Heart left ventricle (tissue), 16 donors: ENCODE measurements at regions not wholly inside any gene's neighbourhood (a gene's known extent, or its start where the extent isn't known, plus 50 kb on each side); places are given as distances from the start of the nearest gene placed in this dataset.

ENCODE experiments used
- ATAC-seq, 4 donors: fragments of 200-7000 bp; cut with Tn5 transposase; one replicate each; pipeline ENCODE4 v1.9.1; 2020 to 2022; ENCODE audit warnings: moderate library complexity in 4 of 4, mild to moderate bottlenecking in 3 of 4, moderate number of reproducible peaks in 1 of 4
- DNase-seq, 5 donors: peaks; one replicate each; pipeline ENCODE4 v3.0.0-alpha.2; 2020
- H3K27ac ChIP-seq, 12 donors: fragments of 200-600 bp; sonication (generic) in 4 of 12; one replicate each; pipeline versions ENCODE4 v1.5.0 to v1.8.0; 2016 to 2022; ENCODE audit warnings: mild to moderate bottlenecking in 2 of 12
- H3K27me3 ChIP-seq, 9 donors: fragments of 200-600 bp; sonication (generic) in 2 of 9; one replicate each; pipeline versions ENCODE4 v1.5.1 to v1.8.0; 2016 to 2022; ENCODE audit warnings: mild to moderate bottlenecking in 3 of 9
- H3K36me3 ChIP-seq, 9 donors: fragments of 200-600 bp; sonication (generic) in 2 of 9; one replicate each; pipeline versions ENCODE4 v1.5.0 to v1.8.0; 2018 to 2022; ENCODE audit warnings: mild to moderate bottlenecking in 2 of 9
- H3K4me1 ChIP-seq, 12 donors: fragments of 200-600 bp; sonication (generic) in 4 of 12; one replicate each; pipeline versions ENCODE4 v1.5.0 to v1.8.0; 2016 to 2022; ENCODE audit warnings: mild to moderate bottlenecking in 3 of 12
- H3K4me3 ChIP-seq, 12 donors: fragments of 200-600 bp; sonication (generic) in 4 of 12; one replicate each; pipeline versions ENCODE4 v1.5.0 to v1.8.0; 2017 to 2022; ENCODE audit warnings: mild to moderate bottlenecking in 9 of 12, moderate library complexity in 4 of 12
- H3K9me3 ChIP-seq, 12 donors: fragments of 200-600 bp; sonication (generic) in 4 of 12; one replicate each; pipeline versions ENCODE4 v1.5.0 to v1.8.0; 2016 to 2022; ENCODE audit warnings: mild to moderate bottlenecking in 1 of 12
- CTCF ChIP-seq, 12 donors: fragments of 200-600 bp; sonication (generic) in 4 of 12; IDR thresholded peaks; one replicate each; pipeline versions ENCODE4 v1.5.0 to v1.8.0; 2018 to 2022; ENCODE audit warnings: antibody characterized with exemption in 12 of 12, mild to moderate bottlenecking in 5 of 12
- POLR2A ChIP-seq, 2 donors: fragments of 450-650 bp; IDR thresholded peaks; one replicate each; pipeline ENCODE4 v1.6.1; 2017; ENCODE audit warnings: antibody characterized with exemption in 2 of 2, mild to moderate bottlenecking in 2 of 2, moderate library complexity in 2 of 2
- WGBS, 4 donors: extraction: QIAGEN DNeasy Blood & Tissue Kit in 2 of 4; methylation state at CpG; one replicate each; pipeline versions ENCODE4 v1.1.5 to v1.1.7; 2013 to 2018; 5-methylcytosine and 5-hydroxymethylcytosine counted together
- intact Hi-C, 10 donors: fragments of 100-400 bp; cut with DNase I; formaldehyde crosslinking; loops; one replicate each; pipeline versions ENCODE4 v1.11.1 to v1.14.2; 2022
- donor health status: ischemic (EF 13 %, LVEDD 7.1; RV severe dilation, severe dysfunction).
- donor health status: healthy with polysubstance abuse.
- donor health status: DM: no; HTN: yes; CAD: no.
- donor health status: DM: no; HTN: no; CAD: no.
- donor health status: ischemic (EF 25% LVEDD 6.9; RV normal size, moderate dysfunction).
- donor health status: ischemic (EF 25% LVEDD 5.7; RV mildly dilated, moderate dysfunction).
- donor health status: healthy.
- donor health status: DM: yes; HTN: yes; CAD: no.
- donor health status: ischemic (EF 35%, LVEDD 5.7; RV mildly dilated, moderate dysfunction).
- donor health status: nonischemic (EF 11% LVEDD 7.7; RV severe dilation, severe dysfunction).
- donor health status: DM: yes; HTN: yes; CAD: no.
- donor health status: PGD.
- donor health status: ischemic (EF 29% LVEDD 5.4; RV normal size, mild dysfunction).
- donor health status: nonischemic (EF 23%, LVEDD 6.1; RV moderate dilation, normal function).

GRCh38 chr18:66990909-66991308 is 387.0 kb upstream of the CDH19 start:
- ATAC-seq = no peak
- no peaks in the 10 kb centered on the region for H3K4me1 ChIP-seq
- WGBS, 4 donors = 85 to 88% (median 86%) methylated on average over 6 of the region's 6 CpGs
- no peaks in the 10 kb centered on the region for H3K36me3 ChIP-seq
- H3K4me3 ChIP-seq = no peak overlapping the region
- DNase-seq = no peak
- intact Hi-C loops = no loop called here
- H3K9me3 ChIP-seq = peaks cover 0 to 3% (median 0%) of the 10 kb centered on the region in 12 donors
- H3K27me3 ChIP-seq = no peaks in the 10 kb centered on the region
- no peak overlapping the region for H3K27ac ChIP-seq
- TF ChIP-seq CTCF (IDR thresholded peaks at IDR 0.05) = no peak
- no peak for TF ChIP-seq POLR2A (IDR thresholded peaks at IDR 0.05)

DNA sequence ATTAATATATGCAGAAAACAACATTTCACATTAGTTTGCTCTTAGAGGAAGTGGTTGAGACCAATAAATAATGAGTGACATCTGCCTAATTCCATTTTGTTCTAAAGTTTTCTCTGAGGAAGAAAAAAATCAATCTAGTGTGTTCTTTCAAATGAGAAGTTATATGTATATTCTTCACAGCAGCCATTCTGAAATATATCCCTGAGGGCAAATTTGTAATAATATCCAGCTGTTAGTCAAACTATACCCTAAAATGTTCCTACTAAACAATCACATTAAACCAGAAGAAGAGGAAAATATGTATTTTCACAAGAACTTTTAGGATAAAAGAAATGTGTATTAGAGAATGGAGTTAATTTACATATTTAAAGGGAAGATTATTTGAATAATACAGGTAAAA is 375.1 kb upstream of the CDH19 start:
- ATAC-seq (no peak), DNase-seq (no peak)
- TF ChIP-seq POLR2A (IDR thresholded peaks at IDR 0.05) (no peak), CTCF (IDR thresholded peaks at IDR 0.05) (no peak)
- intact Hi-C loops = no loop called here
- Histone ChIP-seq H3K9me3 (peaks cover 0 to 7% (median 0%) of the 10 kb centered on the region in 12 donors), H3K4me1 (no peaks in the 10 kb centered on the region), H3K27ac (no peak overlapping the region), H3K36me3 (no peaks in the 10 kb centered on the region), H3K27me3 (no peaks in the 10 kb centered on the region), H3K4me3 (no peak overlapping the region)

- Histone ChIP-seq H3K9me3 (peaks cover 0 to 7% (median 0%) of the 10 kb centered on the region in 12 donors), H3K36me3 (no peaks in the 10 kb centered on the region), H3K4me3 (no peak overlapping the region), H3K27ac (no peak overlapping the region), H3K27me3 (no peaks in the 10 kb centered on the region), H3K4me1 (no peaks in the 10 kb centered on the region)
- 25 to 31% (median 28%) methylated on average over 1 of the region's 1 CpG for whole genome bisulfite sequencing, 4 donors
- TF ChIP-seq CTCF (IDR thresholded peaks at IDR 0.05) (no peak), POLR2A (IDR thresholded peaks at IDR 0.05) (no peak)
- intact Hi-C loops = no loop called here
- DNase-seq (no peak), ATAC-seq (no peak)
Observed at GRCh38 chr18:66972681-66973080, 368.8 kb upstream of the CDH19 start.

- WGBS, 4 donors = 30 to 50% (median 44%) methylated on average over 3 of the region's 3 CpGs
- no peaks in the 10 kb centered on the region for H3K27me3 ChIP-seq
- no peak for TF ChIP-seq POLR2A (IDR thresholded peaks at IDR 0.05)
- no peak for TF ChIP-seq CTCF (IDR thresholded peaks at IDR 0.05)
- H3K4me1 ChIP-seq = no peaks in the 10 kb centered on the region
- no peak for DNase-seq
- intact Hi-C loops = no loop called here
- H3K36me3 ChIP-seq = no peaks in the 10 kb centered on the region
- peaks cover 0 to 7% (median 0%) of the 10 kb centered on the region in 12 donors for H3K9me3 ChIP-seq
- ATAC-seq = no peak
- no peak overlapping the region for H3K4me3 ChIP-seq
- H3K27ac ChIP-seq = no peak overlapping the region
Observed at GRCh38 chr18:66971960-66972359, 368.1 kb upstream of the CDH19 start.
